ENCODE measurements at regions not wholly inside any gene's neighbourhood (a gene's known extent, or its start where the extent isn't known, plus 50 kb on each side); places are given as distances from the start of the nearest gene placed in this dataset.

DNA sequence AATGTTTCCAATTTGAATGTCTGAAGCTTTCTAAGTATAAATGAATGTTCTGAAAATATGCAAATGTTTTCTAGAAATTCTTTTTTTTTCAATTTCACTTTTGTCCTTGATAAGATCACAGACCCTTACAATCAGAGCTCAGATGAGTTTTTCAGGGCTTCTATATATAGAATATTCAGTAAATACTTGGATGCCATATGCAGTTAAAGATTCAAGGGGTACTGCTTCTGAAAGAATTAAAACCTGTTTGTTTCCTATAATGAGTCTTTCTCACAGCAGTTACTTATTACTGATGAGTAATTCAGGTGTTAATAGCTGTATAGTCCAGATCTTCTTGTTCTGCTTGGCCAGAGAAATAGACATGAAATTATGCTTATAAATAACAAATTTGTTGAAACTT lies 812.6 kb downstream of the ZPLD1 start:
- TF ChIP-seq, protein P1, sequence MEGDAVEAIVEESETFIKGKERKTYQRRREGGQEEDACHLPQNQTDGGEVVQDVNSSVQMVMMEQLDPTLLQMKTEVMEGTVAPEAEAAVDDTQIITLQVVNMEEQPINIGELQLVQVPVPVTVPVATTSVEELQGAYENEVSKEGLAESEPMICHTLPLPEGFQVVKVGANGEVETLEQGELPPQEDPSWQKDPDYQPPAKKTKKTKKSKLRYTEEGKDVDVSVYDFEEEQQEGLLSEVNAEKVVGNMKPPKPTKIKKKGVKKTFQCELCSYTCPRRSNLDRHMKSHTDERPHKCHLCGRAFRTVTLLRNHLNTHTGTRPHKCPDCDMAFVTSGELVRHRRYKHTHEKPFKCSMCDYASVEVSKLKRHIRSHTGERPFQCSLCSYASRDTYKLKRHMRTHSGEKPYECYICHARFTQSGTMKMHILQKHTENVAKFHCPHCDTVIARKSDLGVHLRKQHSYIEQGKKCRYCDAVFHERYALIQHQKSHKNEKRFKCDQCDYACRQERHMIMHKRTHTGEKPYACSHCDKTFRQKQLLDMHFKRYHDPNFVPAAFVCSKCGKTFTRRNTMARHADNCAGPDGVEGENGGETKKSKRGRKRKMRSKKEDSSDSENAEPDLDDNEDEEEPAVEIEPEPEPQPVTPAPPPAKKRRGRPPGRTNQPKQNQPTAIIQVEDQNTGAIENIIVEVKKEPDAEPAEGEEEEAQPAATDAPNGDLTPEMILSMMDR (IDR thresholded peaks at IDR 0.05): no peak
- no peak for TF ChIP-seq POLR2A (IDR thresholded peaks at IDR 0.05; ENCODE audit: low read length)
- no peak for TF ChIP-seq JUN (IDR thresholded peaks at IDR 0.05)

Measured in A549 (cell line).